HL-60 (cell line): ENCODE measurements at regions not wholly inside any gene's neighbourhood (a gene's known extent, or its start where the extent isn't known, plus 50 kb on each side); places are given as distances from the start of the nearest gene placed in this dataset.

Experiments used
- DNase-seq, 2 experiments: peaks; one replicate each; pipeline ENCODE4 v3.0.0-alpha.2; 2010 to 2020; ENCODE audit warnings: low read depth in 1 of 2, low spot score in 1 of 2
- H3K27ac ChIP-seq: fragments of 250-450 bp; sonication (Bioruptor Pico); replicated peaks from 2 replicates; pipeline ENCODE4 v1.5.1; 2020; ENCODE audit warnings: mild to moderate bottlenecking, moderate library complexity
- H3K27me3 ChIP-seq: fragments of 250-450 bp; sonication (Bioruptor Pico); 2 replicates; pipeline ENCODE4 v1.5.1; 2021; ENCODE audit warnings: mild to moderate bottlenecking, moderate library complexity; ENCODE audit not compliant: insufficient read depth, poor library complexity, severe bottlenecking
- H3K4me3 ChIP-seq: replicated peaks from 2 replicates; pipeline ENCODE4 v1.5.1; 2011; ENCODE audit warnings: mild to moderate bottlenecking, control low read depth, low read length; ENCODE audit not compliant: insufficient read depth
- CTCF ChIP-seq: IDR thresholded peaks from one replicate; pipeline ENCODE4 v1.5.1; 2011; ENCODE audit warnings: low read length, control low read depth, inconsistent platforms; ENCODE audit not compliant: insufficient read depth
- GABPA ChIP-seq: IDR thresholded peaks from 2 replicates; pipeline ENCODE4 v1.6.1; 2012; ENCODE audit warnings: low read depth
- POLR2AphosphoS5 ChIP-seq: IDR thresholded peaks from 2 replicates; pipeline ENCODE4 v1.6.1; 2012; ENCODE audit warnings: low read depth
- REST ChIP-seq: IDR thresholded peaks from 2 replicates; pipeline ENCODE4 v1.6.1; 2012; ENCODE audit warnings: low read depth; ENCODE audit not compliant: insufficient replicate concordance
- SPI1 ChIP-seq: IDR thresholded peaks from 2 replicates; pipeline ENCODE4 v1.6.1; 2012; ENCODE audit warnings: low read depth, mild to moderate bottlenecking, borderline replicate concordance

DNA sequence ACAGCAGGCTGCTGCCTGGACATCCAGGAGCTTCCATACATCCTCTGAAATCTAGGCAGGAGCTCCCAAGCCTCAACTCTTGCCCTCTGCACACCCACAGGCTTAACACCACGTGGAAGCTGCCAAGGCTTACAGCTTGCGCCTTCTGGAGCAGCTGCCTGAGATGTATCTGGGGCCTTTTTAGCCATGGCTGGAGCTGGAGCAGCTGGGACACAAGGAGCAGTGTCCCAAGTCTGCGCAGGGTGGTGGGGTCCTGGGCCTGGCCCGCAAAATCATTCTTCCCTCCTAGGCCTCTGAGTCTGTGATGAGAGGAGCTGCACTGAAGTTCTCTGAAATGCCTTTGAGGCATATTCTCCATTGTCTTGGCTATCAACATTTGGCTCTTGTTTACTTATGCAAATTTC, 255.0 kb downstream of the DLL1 start:
- TF ChIP-seq SPI1 (no peak), REST (no peak), CTCF (no peak), GABPA (no peak), POLR2AphosphoS5 (no peak)
- H3K27me3 ChIP-seq, result no peaks in the 10 kb centered on the region
- H3K4me3 ChIP-seq, result no peak overlapping the region
- no peak overlapping the region for H3K27ac ChIP-seq
- no peak for DNase-seq

- no peak for DNase-seq
- no peak overlapping the region for H3K27ac ChIP-seq
- TF ChIP-seq GABPA, result no peak
- no peak for TF ChIP-seq CTCF
- TF ChIP-seq REST, result no peak
- H3K27me3 ChIP-seq, result no peaks in the 10 kb centered on the region
- H3K4me3 ChIP-seq, result no peak overlapping the region
These were observed 255.8 kb downstream of the DLL1 start for GRCh38 chr6:170035044-170035443.

DNA sequence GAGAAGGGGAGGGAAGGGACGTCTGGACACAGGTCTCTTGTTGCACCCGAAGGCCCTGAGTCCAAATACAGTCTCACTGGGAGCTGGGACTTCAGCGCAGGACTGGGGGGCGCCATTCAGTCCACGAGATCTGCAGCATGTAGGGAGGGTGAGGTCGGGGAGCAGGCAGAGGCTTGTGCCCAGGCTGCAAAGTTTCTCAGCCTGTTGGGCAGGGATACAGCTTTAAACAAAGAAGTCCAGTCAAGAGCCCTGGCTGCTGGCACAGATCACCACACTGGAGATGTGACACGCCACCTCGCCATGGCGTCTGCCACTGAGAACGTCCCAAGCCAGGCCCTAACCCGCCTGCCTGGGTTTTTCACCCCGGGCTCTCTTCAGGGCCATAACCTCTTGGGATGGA, 256.6 kb downstream of the DLL1 start:
- Histone ChIP-seq H3K27me3 (no peaks in the 10 kb centered on the region), H3K27ac (no peak overlapping the region), H3K4me3 (no peak overlapping the region)
- TF ChIP-seq GABPA (no peak), POLR2AphosphoS5 (no peak), REST (no peak), SPI1 (no peak), CTCF (no peak)
- DNase-seq, result no peak
